Progenitor cell of endocrine pancreas (in vitro differentiated cells): ENCODE measurements at regions not wholly inside any gene's neighbourhood (a gene's known extent, or its start where the extent isn't known, plus 50 kb on each side); places are given as distances from the start of the nearest gene placed in this dataset.

ENCODE experiments used
- DNase-seq: peaks from one replicate; pipeline ENCODE4 v3.0.0; 2021; ENCODE audit warnings: low spot score; ENCODE audit not compliant: unreplicated experiment
- H3K27ac Mint-ChIP-seq: 2 replicates; pipeline ENCODE4 v1.8.0; 2021; ENCODE audit warnings: mild to moderate bottlenecking, moderate library complexity, mixed read lengths
- H3K27me3 Mint-ChIP-seq: 2 replicates; pipeline ENCODE4 v1.8.0; 2021; ENCODE audit warnings: mixed read lengths
- H3K36me3 Mint-ChIP-seq: 2 replicates; pipeline ENCODE4 v1.8.0; 2022; ENCODE audit warnings: mixed read lengths; ENCODE audit not compliant: insufficient read depth
- H3K4me1 Mint-ChIP-seq: 2 replicates; pipeline ENCODE4 v1.8.0; 2021; ENCODE audit warnings: low read depth, mixed read lengths
- H3K4me3 Mint-ChIP-seq: 2 replicates; pipeline ENCODE4 v1.8.0; 2021; ENCODE audit warnings: low read depth, mild to moderate bottlenecking, moderate library complexity, mixed read lengths
- H3K9me3 Mint-ChIP-seq: 2 replicates; pipeline ENCODE4 v1.8.0; 2021; ENCODE audit warnings: low read depth, mixed read lengths
- CTCF ChIP-seq: fragments of 200-600 bp; sonication (generic); IDR thresholded peaks from one replicate; pipeline ENCODE4 v1.5.0; 2021; ENCODE audit warnings: antibody characterized with exemption, mild to moderate bottlenecking; ENCODE audit not compliant: unreplicated experiment

GRCh38 chr1:95635811-95636210 is 401.8 kb downstream of the RWDD3 start:
- no peak for DNase-seq
- Mint-ChIP-seq H3K4me3 (no peak overlapping the region), H3K9me3 (no peaks in the 10 kb centered on the region), H3K36me3 (no peaks in the 10 kb centered on the region), H3K4me1 (peaks cover 6% of the 10 kb centered on the region), H3K27me3 (no peaks in the 10 kb centered on the region), H3K27ac (no peak overlapping the region)
- no peak for TF ChIP-seq CTCF

GRCh38 chr1:95636897-95637296 is 402.9 kb downstream of the RWDD3 start:
- H3K36me3 Mint-ChIP-seq: no peaks in the 10 kb centered on the region
- H3K27me3 Mint-ChIP-seq: no peaks in the 10 kb centered on the region
- H3K9me3 Mint-ChIP-seq: no peaks in the 10 kb centered on the region
- H3K4me3 Mint-ChIP-seq: no peak overlapping the region
- DNase-seq: no peak
- H3K4me1 Mint-ChIP-seq: peaks cover 15% of the 10 kb centered on the region
- TF ChIP-seq CTCF: no peak
- no peak overlapping the region for H3K27ac Mint-ChIP-seq

- peak overlapping the region; percentile 65 for H3K27ac Mint-ChIP-seq
- no peaks in the 10 kb centered on the region for H3K27me3 Mint-ChIP-seq
- H3K4me1 Mint-ChIP-seq: peaks cover 23% of the 10 kb centered on the region
- H3K36me3 Mint-ChIP-seq: peaks cover 8% of the 10 kb centered on the region
- no peak for DNase-seq
- TF ChIP-seq CTCF: no peak
- H3K9me3 Mint-ChIP-seq: peaks cover 14% of the 10 kb centered on the region
- H3K4me3 Mint-ChIP-seq: no peak overlapping the region
Observed at GRCh38 chr1:95640746-95641145, 406.7 kb downstream of the RWDD3 start.

- H3K36me3 Mint-ChIP-seq: peaks cover 8% of the 10 kb centered on the region
- no peak for TF ChIP-seq CTCF
Observed at GRCh38 chr1:95641386-95641785, 407.4 kb downstream of the RWDD3 start.

GRCh38 chr1:95642035-95642434 is 408.0 kb downstream of the RWDD3 start:
- H3K27me3 Mint-ChIP-seq: no peaks in the 10 kb centered on the region
- DNase-seq: no peak
- no peak overlapping the region for H3K4me3 Mint-ChIP-seq
- H3K36me3 Mint-ChIP-seq: peaks cover 8% of the 10 kb centered on the region
- H3K9me3 Mint-ChIP-seq: peaks cover 20% of the 10 kb centered on the region
- peak overlapping the region; percentile 53 for H3K27ac Mint-ChIP-seq
- no peak for TF ChIP-seq CTCF
- H3K4me1 Mint-ChIP-seq: peaks cover 23% of the 10 kb centered on the region

More at GRCh38 chr1:95641386-95641785, 407.4 kb downstream of the RWDD3 start:
- no peaks in the 10 kb centered on the region for H3K27me3 Mint-ChIP-seq
- peak overlapping the region; percentile 65 for H3K27ac Mint-ChIP-seq
- H3K4me3 Mint-ChIP-seq: no peak overlapping the region
- no peak for DNase-seq
- peaks cover 23% of the 10 kb centered on the region for H3K4me1 Mint-ChIP-seq
- H3K9me3 Mint-ChIP-seq: peaks cover 14% of the 10 kb centered on the region
